ENCODE measurements at regions not wholly inside any gene's neighbourhood (a gene's known extent, or its start where the extent isn't known, plus 50 kb on each side); places are given as distances from the start of the nearest gene placed in this dataset.
A peak's percentile ranks its signal among the peaks of the same experiment; 100 is the strongest.
"Not testable (repeated sequence)": the region's sequence is repeated elsewhere in the genome, so short reads cannot be mapped to it uniquely, and the experiment has no call there.

- DNase-seq: not testable (repeated sequence)
Observed at GRCh38 chr1:60913708-60914107, 168.7 kb upstream of the NFIA start.

- no peak for DNase-seq
Observed at GRCh38 chr1:60913039-60913438, 169.3 kb upstream of the NFIA start.

GRCh38 chr1:60911966-60912697 is 170.2 kb upstream of the NFIA start:
- no peak for DNase-seq

- no peak for DNase-seq
Observed at GRCh38 chr1:60908159-60908558, 174.2 kb upstream of the NFIA start.

- DNase-seq: no peak
Observed at GRCh38 chr1:60906526-60906925, 175.8 kb upstream of the NFIA start.

- no peak for DNase-seq
Observed at GRCh38 chr1:60906039-60906438, 176.3 kb upstream of the NFIA start.

- DNase-seq: peak in 1 of 2 experiments; percentile 2
Observed at GRCh38 chr1:60904099-60904851, 178.1 kb upstream of the NFIA start.

- no peak for DNase-seq
Observed at GRCh38 chr1:60903591-60903990, 178.8 kb upstream of the NFIA start.

- no peak for DNase-seq
Observed at GRCh38 chr1:60899464-60899863, 182.9 kb upstream of the NFIA start.

- DNase-seq: no peak
Observed at GRCh38 chr1:60898987-60899386, 183.4 kb upstream of the NFIA start.

- no peak for DNase-seq
Observed at GRCh38 chr1:60898413-60898812, 183.9 kb upstream of the NFIA start.

- no peak for DNase-seq
Observed at GRCh38 chr1:60896701-60897363, 185.5 kb upstream of the NFIA start.

GRCh38 chr1:60895701-60896100 is 186.7 kb upstream of the NFIA start:
- peak in 1 of 2 experiments; percentile 7 for DNase-seq

- DNase-seq: no peak
Observed at GRCh38 chr1:60895252-60895651, 187.1 kb upstream of the NFIA start.

- no peak for DNase-seq
Observed at GRCh38 chr1:60894741-60895140, 187.6 kb upstream of the NFIA start.

- DNase-seq: no peak
Observed at GRCh38 chr1:60894130-60894529, 188.2 kb upstream of the NFIA start.

- no peak for DNase-seq
Observed at GRCh38 chr1:60893136-60893930, 189.0 kb upstream of the NFIA start.

- no peak for DNase-seq
Observed at GRCh38 chr1:60891765-60892164, 190.6 kb upstream of the NFIA start.

- no peak for DNase-seq
Observed at GRCh38 chr1:60891281-60891680, 191.1 kb upstream of the NFIA start.

- no peak for DNase-seq
Observed at GRCh38 chr1:60890664-60891063, 191.7 kb upstream of the NFIA start.

GRCh38 chr1:60889709-60890108 is 192.7 kb upstream of the NFIA start:
- DNase-seq: no peak

- DNase-seq: no peak
Observed at GRCh38 chr1:60888126-60888525, 194.2 kb upstream of the NFIA start.

- no peak for DNase-seq
Observed at GRCh38 chr1:60886793-60887331, 195.5 kb upstream of the NFIA start.

All from cerebellar nuclear complex (tissue), 1 donor.